H54 (cell line): ENCODE measurements at regions not wholly inside any gene's neighbourhood (a gene's known extent, or its start where the extent isn't known, plus 50 kb on each side); places are given as distances from the start of the nearest gene placed in this dataset.

Experiments
- DNase-seq: peaks from one replicate; pipeline ENCODE4 v3.0.0; 2011; ENCODE audit warnings: low spot score, mixed read lengths; ENCODE audit not compliant: insufficient read length
- FAIRE-seq: peaks from 3 replicates; lab custom pipeline; 2011; peaks lifted over from hg19 to GRCh38; lab: Jason Lieb, UNC
- POLR2A ChIP-seq: IDR thresholded peaks from 2 replicates; pipeline ENCODE4 v1.6.1; 2011; ENCODE audit warnings: low read depth, mild to moderate bottlenecking, low read length

- FAIRE-seq: no peak
- no peak for TF ChIP-seq POLR2A
Observed at GRCh38 chr2:3044587-3045317, 332.9 kb downstream of the EIPR1 start.

GRCh38 chr2:3043726-3044125 is 333.9 kb downstream of the EIPR1 start:
- TF ChIP-seq POLR2A: no peak
- DNase-seq (no peak), FAIRE-seq (no peak)

More at GRCh38 chr2:3044587-3045317, 332.9 kb downstream of the EIPR1 start:
- no peak for DNase-seq

- TF ChIP-seq POLR2A: no peak
Observed at GRCh38 chr2:3042601-3043585, 334.7 kb downstream of the EIPR1 start.

GRCh38 chr2:3041841-3042600 is 335.6 kb downstream of the EIPR1 start:
- TF ChIP-seq POLR2A: no peak
- no peak for FAIRE-seq
- DNase-seq: no peak

More at GRCh38 chr2:3042601-3043585, 334.7 kb downstream of the EIPR1 start:
- no peak for DNase-seq
- no peak for FAIRE-seq

- no peak for TF ChIP-seq POLR2A
- no peak for DNase-seq
- FAIRE-seq: no peak
Observed at GRCh38 chr2:3041246-3041645, 336.4 kb downstream of the EIPR1 start.

- no peak for TF ChIP-seq POLR2A
- DNase-seq (no peak), FAIRE-seq (no peak)
Observed at GRCh38 chr2:3040496-3041140, 337.0 kb downstream of the EIPR1 start.

- TF ChIP-seq POLR2A: no peak
- no peak for DNase-seq
- FAIRE-seq: no peak
Observed at GRCh38 chr2:3040066-3040428, 337.6 kb downstream of the EIPR1 start.

GRCh38 chr2:3039188-3040065 is 338.2 kb downstream of the EIPR1 start:
- FAIRE-seq: no peak
- no peak for DNase-seq
- TF ChIP-seq POLR2A: no peak

- FAIRE-seq (no peak), DNase-seq (no peak)
- TF ChIP-seq POLR2A: no peak
Observed at GRCh38 chr2:3038636-3039035, 339.0 kb downstream of the EIPR1 start.

GRCh38 chr2:3037196-3038194 is 340.1 kb downstream of the EIPR1 start:
- no peak for DNase-seq
- no peak for TF ChIP-seq POLR2A
- no peak for FAIRE-seq

GRCh38 chr2:3036432-3037125 is 341.0 kb downstream of the EIPR1 start:
- no peak for TF ChIP-seq POLR2A
- DNase-seq (no peak), FAIRE-seq (no peak)
